RWPE2 (cell line): ENCODE measurements at regions not wholly inside any gene's neighbourhood (a gene's known extent, or its start where the extent isn't known, plus 50 kb on each side); places are given as distances from the start of the nearest gene placed in this dataset.

Source experiments
- ATAC-seq: fragments of 200-7000 bp; cut with Tn5 transposase; 3 replicates; pipeline ENCODE4 v1.9.1; 2021; ENCODE audit warnings: low read depth
- DNase-seq: peaks from one replicate; pipeline ENCODE4 v3.0.0-alpha.2; 2020; ENCODE audit warnings: low spot score
- H3K27ac ChIP-seq: fragments of 450-650 bp; 2 replicates; pipeline ENCODE4 v1.5.1; 2017; ENCODE audit warnings: mild to moderate bottlenecking; ENCODE audit not compliant: poor library complexity, severe bottlenecking
- H3K27me3 ChIP-seq: fragments of 250-450 bp; sonication (Bioruptor Pico); 2 replicates; pipeline ENCODE4 v1.5.1; 2021; ENCODE audit warnings: mild to moderate bottlenecking, moderate library complexity; ENCODE audit not compliant: insufficient read depth, poor library complexity, severe bottlenecking
- H3K36me3 ChIP-seq: fragments of 250-450 bp; sonication (Bioruptor Pico); 2 replicates; pipeline ENCODE4 v1.5.1; 2020; ENCODE audit warnings: low read depth, mild to moderate bottlenecking, moderate library complexity
- H3K4me1 ChIP-seq: fragments of 250-450 bp; sonication (Bioruptor Pico); 2 replicates; pipeline ENCODE4 v1.5.1; 2021; ENCODE audit warnings: mild to moderate bottlenecking, moderate library complexity; ENCODE audit not compliant: insufficient read depth, poor library complexity, severe bottlenecking
- H3K4me3 ChIP-seq: fragments of 250-450 bp; sonication (Bioruptor Pico); 2 replicates; pipeline ENCODE4 v1.5.1; 2021; ENCODE audit warnings: mild to moderate bottlenecking, moderate library complexity; ENCODE audit not compliant: severe bottlenecking
- H3K9me3 ChIP-seq: fragments of 250-450 bp; sonication (Bioruptor Pico); 2 replicates; pipeline ENCODE4 v1.5.1; 2021; ENCODE audit warnings: mild to moderate bottlenecking, moderate library complexity; ENCODE audit not compliant: severe bottlenecking
- CTCF ChIP-seq: fragments of 450-650 bp; IDR thresholded peaks from one replicate; pipeline ENCODE4 v1.5.1; 2017; ENCODE audit warnings: mild to moderate bottlenecking, moderate library complexity; ENCODE audit not compliant: poor library complexity, severe bottlenecking

- Histone ChIP-seq H3K4me3 (no peak overlapping the region), H3K27me3 (no peaks in the 10 kb centered on the region), H3K36me3 (no peaks in the 10 kb centered on the region), H3K27ac (no peak overlapping the region), H3K9me3 (no peaks in the 10 kb centered on the region), H3K4me1 (no peaks in the 10 kb centered on the region)
- ATAC-seq (no peak), DNase-seq (no peak)
- no peak for TF ChIP-seq CTCF
Observed at GRCh38 chr18:29605365-29605764, 1428.4 kb upstream of the CDH2 start.

GRCh38 chr18:29596959-29597358 is 1420.0 kb upstream of the CDH2 start:
- ATAC-seq, result no peak
- Histone ChIP-seq H3K4me3 (no peak overlapping the region), H3K27me3 (no peaks in the 10 kb centered on the region), H3K4me1 (no peaks in the 10 kb centered on the region), H3K27ac (no peak overlapping the region), H3K36me3 (no peaks in the 10 kb centered on the region), H3K9me3 (no peaks in the 10 kb centered on the region)
- no peak for DNase-seq
- TF ChIP-seq CTCF, result no peak

GRCh38 chr18:29594493-29594892 is 1417.6 kb upstream of the CDH2 start:
- TF ChIP-seq CTCF, result no peak
- Histone ChIP-seq H3K36me3 (no peaks in the 10 kb centered on the region), H3K4me1 (no peaks in the 10 kb centered on the region), H3K4me3 (no peak overlapping the region), H3K27me3 (no peaks in the 10 kb centered on the region), H3K27ac (no peak overlapping the region), H3K9me3 (no peaks in the 10 kb centered on the region)
- no peak for ATAC-seq
- no peak for DNase-seq

- no peak overlapping the region for H3K27ac ChIP-seq
- peak; percentile 26 for DNase-seq
- no peaks in the 10 kb centered on the region for H3K36me3 ChIP-seq
- ATAC-seq, result no peak
- no peaks in the 10 kb centered on the region for H3K9me3 ChIP-seq
- no peak overlapping the region for H3K4me3 ChIP-seq
- TF ChIP-seq CTCF, result no peak
- H3K4me1 ChIP-seq, result no peaks in the 10 kb centered on the region
- no peaks in the 10 kb centered on the region for H3K27me3 ChIP-seq
Observed at GRCh38 chr18:29588446-29589100, 1411.6 kb upstream of the CDH2 start.

GRCh38 chr18:29586210-29586609 is 1409.3 kb upstream of the CDH2 start:
- DNase-seq (no peak), ATAC-seq (no peak)
- no peaks in the 10 kb centered on the region for H3K9me3 ChIP-seq
- TF ChIP-seq CTCF, result no peak
- H3K36me3 ChIP-seq, result no peaks in the 10 kb centered on the region
- H3K27ac ChIP-seq, result no peak overlapping the region
- H3K4me1 ChIP-seq, result no peaks in the 10 kb centered on the region
- H3K4me3 ChIP-seq, result no peak overlapping the region
- H3K27me3 ChIP-seq, result no peaks in the 10 kb centered on the region
